AG20443 (cell line): ENCODE measurements at regions not wholly inside any gene's neighbourhood (a gene's known extent, or its start where the extent isn't known, plus 50 kb on each side); places are given as distances from the start of the nearest gene placed in this dataset.
"Not testable (repeated sequence)": the region's sequence is repeated elsewhere in the genome, so short reads cannot be mapped to it uniquely, and the experiment has no call there.

ENCODE experiments used
- DNase-seq: peaks from one replicate; pipeline ENCODE4 v3.0.0; 2012; ENCODE audit warnings: low spot score, mixed read lengths

GRCh38 chrX:81348388-81348787, 146.5 kb downstream of the SH3BGRL start:
- no peak for DNase-seq

DNA sequence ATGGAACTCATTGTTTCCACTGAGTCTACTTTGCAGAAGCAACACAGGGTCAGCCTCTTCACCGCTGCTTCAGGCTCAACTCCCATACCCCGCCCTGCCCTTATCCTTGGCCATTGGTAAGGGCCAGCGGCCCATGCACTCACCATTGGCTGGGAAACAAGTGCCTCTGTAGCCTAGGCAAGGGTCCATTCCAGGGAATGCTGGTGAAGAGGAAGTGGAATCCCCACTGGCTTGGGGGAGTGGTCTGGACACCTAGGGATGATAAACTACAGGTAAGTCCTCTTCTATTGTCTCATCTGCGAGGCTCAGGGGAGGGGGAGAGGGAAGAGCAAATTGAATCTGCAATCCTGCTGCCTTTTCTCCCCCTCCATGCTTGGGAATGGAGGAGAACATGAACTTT, 153.1 kb downstream of the SH3BGRL start:
- no peak for DNase-seq

- no peak for DNase-seq
Measured at GRCh38 chrX:81355436-81355835, 153.5 kb downstream of the SH3BGRL start.

DNA sequence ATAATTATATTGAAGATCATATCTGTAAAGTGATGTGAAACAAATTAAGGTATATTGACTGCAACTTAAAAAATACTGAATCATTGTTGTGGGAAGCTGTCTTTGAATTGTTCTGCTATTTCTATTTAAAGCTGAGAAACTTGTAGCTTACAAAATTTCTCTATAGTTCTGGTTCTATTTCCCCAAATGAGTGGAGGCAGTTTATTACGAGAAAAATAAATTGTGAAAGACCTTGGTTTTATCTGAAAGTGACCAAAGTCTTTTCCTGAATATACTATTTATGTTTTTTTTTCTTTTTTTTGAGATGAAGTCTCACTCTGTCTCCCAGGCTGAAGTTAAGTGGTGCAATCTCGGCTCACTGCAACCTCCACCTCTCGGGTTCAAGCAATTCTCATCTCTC, 165.4 kb downstream of the SH3BGRL start:
- no peak for DNase-seq

DNA sequence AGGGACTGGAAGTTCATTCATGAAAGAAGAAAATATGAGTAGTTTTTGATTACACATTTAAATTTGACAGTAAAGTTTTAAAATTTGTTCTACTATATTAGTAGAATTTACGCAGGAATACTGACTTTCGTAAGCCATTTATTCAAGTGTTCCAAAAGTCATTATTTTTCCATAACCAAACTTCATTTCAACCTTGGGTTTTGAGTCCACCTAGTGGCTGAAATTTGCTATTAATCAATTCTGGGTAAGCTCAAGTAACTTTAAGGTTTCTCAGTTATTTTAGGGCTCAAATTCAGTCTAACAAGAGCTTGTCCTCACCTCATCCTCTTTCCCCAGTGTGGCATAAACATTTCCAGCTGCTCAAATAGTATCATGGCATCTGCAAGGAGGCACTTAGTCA, 175.4 kb downstream of the SH3BGRL start:
- DNase-seq = peak; percentile 9

- no peak for DNase-seq
Measured at GRCh38 chrX:81378560-81378959, 176.7 kb downstream of the SH3BGRL start.

- DNase-seq = no peak
Measured at GRCh38 chrX:81390237-81390636, 188.3 kb downstream of the SH3BGRL start.

DNA sequence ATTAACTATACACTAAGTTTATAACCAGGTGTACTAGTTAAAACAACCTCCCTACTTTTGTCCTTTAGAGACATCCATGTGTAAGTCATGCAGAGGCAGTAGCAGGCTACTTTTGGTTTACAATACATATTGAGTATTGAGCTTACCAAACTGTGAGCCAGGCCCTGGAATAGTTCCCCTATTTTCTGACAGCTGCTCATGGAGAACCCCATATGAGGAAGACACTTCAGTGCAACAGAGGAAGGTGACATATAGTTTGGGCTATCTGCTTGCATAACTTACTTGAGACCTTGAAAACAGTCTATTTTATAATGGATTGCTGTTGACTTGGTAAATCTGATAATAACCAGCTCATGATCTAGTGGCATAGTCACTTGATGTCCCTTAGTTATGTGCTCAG, 190.5 kb downstream of the SH3BGRL start:
- no peak for DNase-seq

GRCh38 chrX:81405781-81406180, 203.9 kb downstream of the SH3BGRL start:
- DNase-seq = no peak

DNA sequence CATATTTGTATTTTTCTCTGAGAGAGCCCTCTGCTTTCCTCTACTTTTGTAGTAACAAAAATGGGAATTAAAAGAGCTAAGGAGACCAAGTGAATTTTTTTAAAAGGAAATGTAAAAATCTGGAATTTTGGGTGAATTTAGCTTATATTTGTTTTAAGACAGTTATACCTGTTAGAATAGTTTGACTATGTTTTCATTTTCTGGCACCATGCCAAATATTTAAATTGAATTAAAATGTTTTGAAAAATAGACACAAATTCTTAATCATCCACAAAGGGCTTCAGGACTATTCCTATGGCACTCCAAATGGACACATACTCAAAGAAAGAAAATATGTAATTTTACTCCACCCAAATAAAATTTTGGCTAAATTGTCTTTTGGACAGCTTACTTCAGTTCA, 209.6 kb downstream of the SH3BGRL start:
- no peak for DNase-seq

DNA sequence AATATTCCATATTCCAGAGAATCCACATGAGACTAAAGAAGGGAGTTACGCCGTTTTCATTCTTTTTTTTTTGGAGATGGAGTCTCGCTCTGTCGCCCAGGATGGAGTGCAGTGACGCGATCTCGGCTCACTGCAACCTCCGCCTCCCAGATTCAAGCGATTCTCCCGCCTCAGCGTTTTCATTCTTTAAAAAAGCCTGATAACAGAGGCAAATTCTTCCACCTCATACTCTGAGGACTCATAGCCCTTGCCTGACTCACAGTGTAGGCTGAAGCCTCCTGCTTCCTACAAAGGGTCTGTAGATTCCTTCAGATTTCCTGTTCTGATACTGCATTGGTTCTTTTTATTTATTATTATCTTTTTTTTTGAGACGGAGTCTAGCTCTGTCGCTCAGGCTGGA, 210.5 kb downstream of the SH3BGRL start:
- DNase-seq = no peak

- DNase-seq = not testable (repeated sequence)
Measured at GRCh38 chrX:81412857-81413256, 211.0 kb downstream of the SH3BGRL start.

DNA sequence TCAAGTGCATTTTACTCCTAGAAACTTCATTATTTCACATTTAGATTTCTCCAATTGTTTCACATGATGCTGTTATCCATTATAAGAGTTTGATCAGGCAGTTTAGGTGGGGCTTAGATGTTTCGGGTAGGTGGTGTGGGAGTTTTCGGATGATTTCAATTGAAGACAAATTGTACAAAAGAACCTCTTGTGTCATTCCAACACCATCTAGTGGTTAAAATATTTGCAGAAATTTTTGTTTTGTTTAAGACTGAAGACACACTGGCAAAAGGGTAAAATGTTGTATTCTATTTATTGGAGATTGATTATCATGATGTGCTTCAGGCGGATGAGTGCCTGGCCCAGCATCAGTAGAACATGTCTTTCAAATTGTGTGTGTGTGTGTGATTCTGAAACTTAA, 212.7 kb downstream of the SH3BGRL start:
- DNase-seq = no peak
